DND-41 (cell line): ENCODE measurements at regions not wholly inside any gene's neighbourhood (a gene's known extent, or its start where the extent isn't known, plus 50 kb on each side); places are given as distances from the start of the nearest gene placed in this dataset.

Experiments
- ATAC-seq: fragments of 200-7000 bp; cut with Tn5 transposase; 3 replicates; pipeline ENCODE4 v1.9.1; 2021; ENCODE audit warnings: low read depth; ENCODE audit not compliant: insufficient read depth
- DNase-seq: peaks from one replicate; pipeline ENCODE4 v3.0.0-alpha.2; 2020
- H2AFZ ChIP-seq: 2 replicates; pipeline ENCODE4 v1.6.0; 2012; ENCODE audit warnings: low read depth, low read length
- H3K27ac ChIP-seq: 2 replicates; pipeline ENCODE4 v1.5.1; 2012; ENCODE audit warnings: low read length, inconsistent platforms
- H3K27me3 ChIP-seq: fragments of 200-600 bp; sonication (generic); 2 replicates; pipeline ENCODE4 v1.6.0; 2012; ENCODE audit warnings: low read length, mild to moderate bottlenecking, inconsistent platforms; ENCODE audit not compliant: insufficient read depth, poor library complexity
- H3K36me3 ChIP-seq: 2 replicates; pipeline ENCODE4 v1.5.1; 2012; ENCODE audit warnings: low read length, inconsistent platforms; ENCODE audit not compliant: insufficient read depth
- H3K4me1 ChIP-seq: 2 replicates; pipeline ENCODE4 v1.5.1; 2012; ENCODE audit warnings: mild to moderate bottlenecking, low read length; ENCODE audit not compliant: insufficient read depth
- H3K4me2 ChIP-seq: 2 replicates; pipeline ENCODE4 v1.6.0; 2012; ENCODE audit warnings: mild to moderate bottlenecking, moderate library complexity, low read length, inconsistent platforms; ENCODE audit not compliant: insufficient read depth
- H3K4me3 ChIP-seq, 2 experiments: fragments of 200-600 bp in 1 of 2; shearing (Covaris generic) in 1 of 2; 2 replicates each; pipeline ENCODE4 v1.5.1; 2012 to 2016; ENCODE audit warnings: inconsistent platforms in 2 of 2, low read length in 2 of 2, mild to moderate bottlenecking in 2 of 2, low read depth in 1 of 2, moderate library complexity in 1 of 2
- H3K79me2 ChIP-seq: 2 replicates; pipeline ENCODE4 v1.6.0; 2012; ENCODE audit warnings: low read length, inconsistent platforms; ENCODE audit not compliant: insufficient read depth
- H3K9ac ChIP-seq: 2 replicates; pipeline ENCODE4 v1.6.0; 2012; ENCODE audit warnings: low read depth, mild to moderate bottlenecking, inconsistent platforms, low read length, moderate library complexity
- H3K9me3 ChIP-seq: 2 replicates; pipeline ENCODE4 v1.5.1; 2012; ENCODE audit warnings: low read length, moderate library complexity, mild to moderate bottlenecking, inconsistent platforms; ENCODE audit not compliant: insufficient read depth, severe bottlenecking
- H4K20me1 ChIP-seq: 2 replicates; pipeline ENCODE4 v1.6.0; 2012; ENCODE audit warnings: low read length; ENCODE audit not compliant: insufficient read depth
- EZH2 ChIP-seq: IDR thresholded peaks from 3 replicates; pipeline ENCODE4 v1.6.1; 2012; ENCODE audit warnings: borderline replicate concordance, low read depth, mild to moderate bottlenecking, moderate library complexity, low read length, inconsistent platforms; ENCODE audit not compliant: severe bottlenecking
- TF ChIP-seq, protein P1 (sequence below): IDR thresholded peaks from 2 replicates; pipeline ENCODE4 v1.5.1; 2012; ENCODE audit warnings: borderline replicate concordance, low read length, moderate library complexity, mild to moderate bottlenecking; ENCODE audit not compliant: poor library complexity, severe bottlenecking; ENCODE audit errors: extremely low read depth

DNA sequence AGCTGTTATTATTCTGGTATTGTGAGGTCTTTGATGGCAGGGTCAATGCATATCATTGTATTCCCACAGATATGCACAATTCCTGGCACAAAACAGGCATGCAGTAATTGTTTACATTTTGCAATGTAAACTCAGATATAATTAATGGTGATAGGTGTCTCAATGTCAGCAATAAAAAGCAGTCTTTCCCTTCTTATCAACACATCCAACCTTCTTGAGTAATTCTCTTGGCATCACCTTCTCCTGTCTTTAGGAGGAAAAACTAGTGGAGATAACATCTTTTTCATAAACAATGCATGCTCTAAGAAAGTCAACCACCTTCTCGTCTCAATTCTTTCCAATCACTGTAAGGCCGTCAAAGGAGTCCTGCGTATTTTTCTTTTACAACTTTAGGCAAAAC, 313.3 kb upstream of the GULP1 start:
- no peaks in the 10 kb centered on the region for H3K79me2 ChIP-seq
- no peak overlapping the region for H3K4me3 ChIP-seq
- no peak overlapping the region for H3K9ac ChIP-seq
- no peak overlapping the region for H3K4me2 ChIP-seq
- no peak overlapping the region for H2AFZ ChIP-seq
- no peaks in the 10 kb centered on the region for H3K36me3 ChIP-seq
- no peak for ATAC-seq
- no peaks in the 10 kb centered on the region for H3K27me3 ChIP-seq
- H3K27ac ChIP-seq: no peak overlapping the region
- no peaks in the 10 kb centered on the region for H3K4me1 ChIP-seq
- DNase-seq: no peak
- no peaks in the 10 kb centered on the region for H4K20me1 ChIP-seq
- no peaks in the 10 kb centered on the region for H3K9me3 ChIP-seq
- TF ChIP-seq, protein P1, sequence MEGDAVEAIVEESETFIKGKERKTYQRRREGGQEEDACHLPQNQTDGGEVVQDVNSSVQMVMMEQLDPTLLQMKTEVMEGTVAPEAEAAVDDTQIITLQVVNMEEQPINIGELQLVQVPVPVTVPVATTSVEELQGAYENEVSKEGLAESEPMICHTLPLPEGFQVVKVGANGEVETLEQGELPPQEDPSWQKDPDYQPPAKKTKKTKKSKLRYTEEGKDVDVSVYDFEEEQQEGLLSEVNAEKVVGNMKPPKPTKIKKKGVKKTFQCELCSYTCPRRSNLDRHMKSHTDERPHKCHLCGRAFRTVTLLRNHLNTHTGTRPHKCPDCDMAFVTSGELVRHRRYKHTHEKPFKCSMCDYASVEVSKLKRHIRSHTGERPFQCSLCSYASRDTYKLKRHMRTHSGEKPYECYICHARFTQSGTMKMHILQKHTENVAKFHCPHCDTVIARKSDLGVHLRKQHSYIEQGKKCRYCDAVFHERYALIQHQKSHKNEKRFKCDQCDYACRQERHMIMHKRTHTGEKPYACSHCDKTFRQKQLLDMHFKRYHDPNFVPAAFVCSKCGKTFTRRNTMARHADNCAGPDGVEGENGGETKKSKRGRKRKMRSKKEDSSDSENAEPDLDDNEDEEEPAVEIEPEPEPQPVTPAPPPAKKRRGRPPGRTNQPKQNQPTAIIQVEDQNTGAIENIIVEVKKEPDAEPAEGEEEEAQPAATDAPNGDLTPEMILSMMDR: no peak
- no peak for TF ChIP-seq EZH2

DNA sequence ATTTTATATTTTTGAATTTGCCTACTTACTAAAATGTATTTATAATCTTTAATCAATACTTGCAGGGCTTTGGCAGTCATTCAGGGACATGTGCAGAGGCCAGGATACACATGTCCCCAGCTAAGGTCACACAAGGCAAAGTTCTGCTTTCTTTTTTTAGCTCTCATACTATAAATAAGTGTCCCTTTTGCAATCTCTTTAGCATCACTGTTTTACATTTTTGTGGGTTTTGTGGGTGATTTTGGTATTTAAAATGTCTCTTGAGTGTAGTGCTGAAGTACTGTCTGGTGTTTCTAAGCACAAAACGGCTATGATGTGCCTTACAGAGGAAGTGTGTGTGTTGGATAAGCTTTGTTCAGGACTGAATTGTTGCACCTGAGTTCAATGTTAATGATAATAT, 309.0 kb upstream of the GULP1 start:
- DNase-seq: no peak
- ATAC-seq: no peak

DNA sequence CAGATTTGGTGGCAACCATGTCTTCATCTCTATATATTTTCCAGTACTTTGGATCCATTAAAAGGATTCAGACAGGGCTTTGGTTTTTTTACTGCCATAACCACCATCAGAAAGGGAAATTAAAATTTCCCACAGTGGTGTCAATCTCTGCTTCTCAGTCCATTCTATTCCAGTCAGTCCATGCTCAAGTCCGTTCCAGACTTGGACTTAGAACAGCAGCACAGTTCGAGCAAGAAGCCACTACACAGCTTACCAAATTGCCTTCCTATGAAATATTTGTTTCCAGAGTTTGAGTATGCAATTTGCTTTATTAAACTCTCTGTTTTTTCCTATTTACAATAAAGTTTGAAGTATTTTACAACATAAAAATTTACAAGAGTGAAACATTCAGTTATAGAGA, 306.5 kb upstream of the GULP1 start:
- Histone ChIP-seq H4K20me1 (no peaks in the 10 kb centered on the region), H3K9me3 (no peaks in the 10 kb centered on the region), H3K4me3 (no peak overlapping the region), H3K9ac (no peak overlapping the region), H3K4me1 (no peaks in the 10 kb centered on the region), H3K27me3 (no peaks in the 10 kb centered on the region), H3K79me2 (no peaks in the 10 kb centered on the region), H3K27ac (no peak overlapping the region), H2AFZ (no peak overlapping the region), H3K36me3 (no peaks in the 10 kb centered on the region), H3K4me2 (no peak overlapping the region)
- ATAC-seq (no peak), DNase-seq (no peak)
- TF ChIP-seq, protein P1: no peak
- no peak for TF ChIP-seq EZH2

More for the DNA sequence above, 309.0 kb upstream of the GULP1 start:
- Histone ChIP-seq H3K36me3 (no peaks in the 10 kb centered on the region), H3K9me3 (no peaks in the 10 kb centered on the region), H3K79me2 (no peaks in the 10 kb centered on the region), H4K20me1 (no peaks in the 10 kb centered on the region), H3K4me1 (no peaks in the 10 kb centered on the region), H3K27ac (no peak overlapping the region), H3K27me3 (no peaks in the 10 kb centered on the region), H2AFZ (no peak overlapping the region), H3K4me3 (no peak overlapping the region), H3K4me2 (no peak overlapping the region), H3K9ac (no peak overlapping the region)
- TF ChIP-seq, protein P1: no peak
- TF ChIP-seq EZH2: no peak

DNA sequence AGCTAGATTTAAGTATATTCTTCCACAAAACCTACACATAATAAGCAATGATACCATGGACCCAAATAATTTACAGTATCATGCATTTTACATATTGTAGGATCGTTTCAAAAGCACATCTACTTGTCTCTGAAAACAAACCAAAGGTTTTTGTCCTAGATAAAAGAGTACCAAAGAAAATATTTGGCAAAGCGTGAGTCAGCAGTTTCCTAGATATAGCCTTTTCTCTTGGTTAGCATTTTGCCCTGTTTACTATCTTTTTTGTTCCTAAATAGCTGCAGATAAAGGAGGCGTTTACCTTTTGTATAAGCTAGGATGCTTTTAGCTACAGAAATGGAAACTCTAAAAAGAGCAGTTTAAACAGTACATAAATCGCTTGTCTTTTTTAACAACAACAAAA, 305.8 kb upstream of the GULP1 start:
- DNase-seq (no peak), ATAC-seq (no peak)
- H3K9me3 ChIP-seq: no peaks in the 10 kb centered on the region
- H3K79me2 ChIP-seq: no peaks in the 10 kb centered on the region
- no peaks in the 10 kb centered on the region for H3K27me3 ChIP-seq
- TF ChIP-seq, protein P1: no peak
- TF ChIP-seq EZH2: no peak
- H4K20me1 ChIP-seq: no peaks in the 10 kb centered on the region
- no peaks in the 10 kb centered on the region for H3K4me1 ChIP-seq
- no peaks in the 10 kb centered on the region for H3K36me3 ChIP-seq
- H3K4me2 ChIP-seq: no peak overlapping the region
- H3K4me3 ChIP-seq: no peak overlapping the region
- no peak overlapping the region for H3K27ac ChIP-seq
- no peak overlapping the region for H3K9ac ChIP-seq
- no peak overlapping the region for H2AFZ ChIP-seq
